Duodenal mucosa (tissue), 2 donors: ENCODE measurements at regions not wholly inside any gene's neighbourhood (a gene's known extent, or its start where the extent isn't known, plus 50 kb on each side); places are given as distances from the start of the nearest gene placed in this dataset.

Experiments
- H3K27ac ChIP-seq: one replicate; pipeline ENCODE4 v1.7.0; 2013; ENCODE audit warnings: low read depth, low read length
- H3K27me3 ChIP-seq, 2 donors: one replicate each; pipeline ENCODE4 v1.7.0; 2013; ENCODE audit warnings: low read length in 2 of 2, control low read depth in 1 of 2; ENCODE audit not compliant: insufficient read depth in 2 of 2, control insufficient read depth in 1 of 2
- H3K36me3 ChIP-seq, 2 donors: one replicate each; pipeline ENCODE4 v1.7.0; 2013; ENCODE audit warnings: low read length in 2 of 2, control low read depth in 1 of 2; ENCODE audit not compliant: insufficient read depth in 2 of 2, control insufficient read depth in 1 of 2
- H3K4me1 ChIP-seq, 2 donors: one replicate each; pipeline ENCODE4 v1.7.0; 2013; ENCODE audit warnings: low read length in 2 of 2, control low read depth in 1 of 2; ENCODE audit not compliant: insufficient read depth in 2 of 2, control insufficient read depth in 1 of 2
- H3K4me3 ChIP-seq, 2 donors: one replicate each; pipeline ENCODE4 v1.7.0; 2013; ENCODE audit warnings: low read length in 2 of 2, low read depth in 1 of 2
- H3K9ac ChIP-seq, 2 donors: one replicate each; pipeline ENCODE4 v1.7.0; 2013; ENCODE audit warnings: low read length in 2 of 2, low read depth in 1 of 2
- H3K9me3 ChIP-seq, 2 donors: one replicate each; pipeline ENCODE4 v1.7.0; 2013; ENCODE audit warnings: low read length in 2 of 2, control low read depth in 1 of 2; ENCODE audit not compliant: control insufficient read depth in 1 of 2

DNA sequence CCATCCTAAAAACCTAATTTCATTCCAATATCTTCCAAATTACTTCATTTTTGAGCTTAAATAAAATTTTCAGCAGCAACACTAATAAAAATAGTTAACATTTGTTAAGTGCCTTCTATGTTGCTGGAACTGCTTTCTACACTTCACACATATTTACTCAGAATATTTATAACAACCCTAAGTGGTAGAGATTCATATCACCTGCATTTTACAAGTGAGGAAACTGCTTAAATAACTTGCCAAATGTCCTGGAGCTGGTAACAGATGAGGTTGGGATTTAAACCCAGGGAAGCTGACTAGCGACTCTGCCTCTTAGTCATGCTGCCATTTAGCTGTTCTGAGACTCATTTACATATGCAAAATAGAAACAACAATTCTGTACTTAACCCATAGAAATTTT lies 86.1 kb upstream of the PBX1 start:
- Histone ChIP-seq H3K9me3 (no peaks in the 10 kb centered on the region), H3K27me3 (no peaks in the 10 kb centered on the region), H3K9ac (no peak overlapping the region), H3K4me1 (no peaks in the 10 kb centered on the region), H3K4me3 (no peak overlapping the region), H3K27ac (no peak overlapping the region), H3K36me3 (no peaks in the 10 kb centered on the region)

- H3K27me3 ChIP-seq: no peaks in the 10 kb centered on the region
- no peak overlapping the region for H3K9ac ChIP-seq
- no peak overlapping the region for H3K4me3 ChIP-seq
- no peaks in the 10 kb centered on the region for H3K4me1 ChIP-seq
- H3K27ac ChIP-seq: no peak overlapping the region
- no peaks in the 10 kb centered on the region for H3K36me3 ChIP-seq
- H3K9me3 ChIP-seq: no peaks in the 10 kb centered on the region
Measured at GRCh38 chr1:164473544-164473943, 85.4 kb upstream of the PBX1 start.

- Histone ChIP-seq H3K4me1 (no peaks in the 10 kb centered on the region), H3K27ac (no peak overlapping the region), H3K36me3 (no peaks in the 10 kb centered on the region), H3K27me3 (no peaks in the 10 kb centered on the region), H3K9me3 (no peaks in the 10 kb centered on the region), H3K4me3 (no peak overlapping the region), H3K9ac (no peak overlapping the region)
Measured at GRCh38 chr1:164475834-164476233, 83.2 kb upstream of the PBX1 start.

GRCh38 chr1:164477343-164477742 lies 81.6 kb upstream of the PBX1 start:
- Histone ChIP-seq H3K27me3 (no peaks in the 10 kb centered on the region), H3K9me3 (no peaks in the 10 kb centered on the region), H3K36me3 (no peaks in the 10 kb centered on the region), H3K9ac (no peak overlapping the region), H3K4me3 (no peak overlapping the region), H3K4me1 (no peaks in the 10 kb centered on the region), H3K27ac (no peak overlapping the region)

GRCh38 chr1:164479242-164479641 lies 79.7 kb upstream of the PBX1 start:
- H3K4me1 ChIP-seq: no peaks in the 10 kb centered on the region
- no peak overlapping the region for H3K9ac ChIP-seq
- no peaks in the 10 kb centered on the region for H3K9me3 ChIP-seq
- no peak overlapping the region for H3K4me3 ChIP-seq
- H3K27ac ChIP-seq: no peak overlapping the region
- H3K36me3 ChIP-seq: no peaks in the 10 kb centered on the region
- no peaks in the 10 kb centered on the region for H3K27me3 ChIP-seq

- Histone ChIP-seq H3K27ac (no peak overlapping the region), H3K27me3 (no peaks in the 10 kb centered on the region), H3K36me3 (no peaks in the 10 kb centered on the region), H3K9ac (no peak overlapping the region), H3K9me3 (no peaks in the 10 kb centered on the region), H3K4me3 (no peak overlapping the region), H3K4me1 (no peaks in the 10 kb centered on the region)
Measured at GRCh38 chr1:164480285-164480907, 78.6 kb upstream of the PBX1 start.

- Histone ChIP-seq H3K9me3 (no peaks in the 10 kb centered on the region), H3K27me3 (no peaks in the 10 kb centered on the region), H3K4me1 (no peaks in the 10 kb centered on the region), H3K9ac (no peak overlapping the region), H3K4me3 (no peak overlapping the region), H3K36me3 (no peaks in the 10 kb centered on the region), H3K27ac (no peak overlapping the region)
Measured at GRCh38 chr1:164495905-164496304, 63.1 kb upstream of the PBX1 start.

DNA sequence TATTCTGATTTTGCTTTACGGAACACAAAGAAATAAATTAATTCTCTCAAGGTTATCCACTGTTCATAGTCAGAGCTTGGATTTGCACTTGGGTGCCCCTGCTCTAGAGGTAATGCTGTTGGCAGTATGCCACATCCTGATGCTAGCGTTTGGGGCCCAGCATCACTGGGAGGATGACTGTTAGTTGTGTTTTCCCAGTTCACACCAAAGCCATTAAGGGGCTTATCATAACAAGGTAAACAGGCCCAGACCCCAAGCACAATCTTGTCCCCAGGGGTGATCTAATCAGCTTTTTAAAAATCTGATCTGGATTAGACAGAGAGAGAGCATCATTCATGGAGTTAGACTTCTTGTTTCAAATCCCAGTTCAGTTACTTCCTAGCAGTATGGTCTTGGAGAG lies 60.2 kb upstream of the PBX1 start:
- H3K27ac ChIP-seq: no peak overlapping the region
- H3K4me3 ChIP-seq: no peak overlapping the region

GRCh38 chr1:164504749-164505148 lies 54.2 kb upstream of the PBX1 start:
- H3K27ac ChIP-seq: no peak overlapping the region
- no peak overlapping the region for H3K4me3 ChIP-seq
- no peaks in the 10 kb centered on the region for H3K4me1 ChIP-seq
- no peaks in the 10 kb centered on the region for H3K27me3 ChIP-seq
- H3K36me3 ChIP-seq: no peaks in the 10 kb centered on the region
- H3K9me3 ChIP-seq: no peaks in the 10 kb centered on the region
- H3K9ac ChIP-seq: no peak overlapping the region

More for the DNA sequence above, 60.2 kb upstream of the PBX1 start:
- no peaks in the 10 kb centered on the region for H3K4me1 ChIP-seq
- H3K36me3 ChIP-seq: no peaks in the 10 kb centered on the region
- no peaks in the 10 kb centered on the region for H3K27me3 ChIP-seq
- H3K9ac ChIP-seq: no peak overlapping the region
- H3K9me3 ChIP-seq: no peaks in the 10 kb centered on the region
